ENCODE measurements at regions not wholly inside any gene's neighbourhood (a gene's known extent, or its start where the extent isn't known, plus 50 kb on each side); places are given as distances from the start of the nearest gene placed in this dataset.
"Not testable (repeated sequence)": the region's sequence is repeated elsewhere in the genome, so short reads cannot be mapped to it uniquely, and the experiment has no call there.

DNA sequence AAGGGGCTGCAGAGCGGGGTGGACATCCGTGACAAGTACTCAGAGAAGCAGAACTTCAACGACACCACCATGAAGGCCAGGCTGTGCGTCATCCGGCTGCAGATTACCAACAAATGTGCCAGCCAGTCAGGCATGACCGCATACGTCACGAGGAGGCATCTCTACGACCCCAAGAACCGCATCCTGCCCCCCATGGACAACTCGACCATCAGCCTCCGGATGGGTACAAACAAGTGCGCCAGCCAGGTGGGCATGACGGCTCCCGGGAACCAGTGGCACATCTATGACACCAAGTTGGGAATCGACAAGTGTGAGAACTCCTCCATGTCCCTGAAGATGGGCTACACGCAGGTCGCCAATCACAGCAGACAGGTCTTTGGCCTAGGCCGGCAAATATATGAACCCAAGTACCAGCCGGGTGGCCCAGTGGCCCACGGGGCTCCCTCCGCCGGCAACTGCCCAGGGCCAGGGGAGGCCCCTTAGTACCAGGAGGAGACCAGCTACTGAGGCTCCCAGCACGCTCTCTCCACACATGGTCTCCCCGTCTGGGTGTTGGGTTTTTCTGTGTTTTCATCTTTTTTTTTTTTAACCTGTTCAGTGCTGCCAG, 133.4 kb upstream of the TEKT4 start:
- DNase-seq = not testable (repeated sequence)

DNA sequence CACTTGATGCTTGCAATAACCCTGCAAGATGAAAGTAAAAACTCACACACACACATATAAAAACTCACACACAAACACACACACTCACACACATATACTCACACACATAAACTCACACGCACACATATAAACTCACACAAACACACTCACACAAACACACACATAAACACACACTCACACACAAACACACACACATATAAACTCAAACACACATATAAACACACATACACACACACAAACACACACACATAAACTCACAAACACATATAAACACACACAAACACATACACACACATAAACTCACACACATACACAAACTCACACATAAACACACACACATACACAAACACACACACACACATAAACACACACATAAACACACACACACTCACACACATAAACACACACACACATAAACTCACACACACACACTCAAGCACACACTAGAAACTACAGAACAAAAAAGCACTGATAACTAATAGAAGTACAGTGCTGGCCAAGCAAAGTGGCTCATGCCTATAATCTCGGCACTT, 117.7 kb upstream of the TEKT4 start:
- DNase-seq = no peak

DNA sequence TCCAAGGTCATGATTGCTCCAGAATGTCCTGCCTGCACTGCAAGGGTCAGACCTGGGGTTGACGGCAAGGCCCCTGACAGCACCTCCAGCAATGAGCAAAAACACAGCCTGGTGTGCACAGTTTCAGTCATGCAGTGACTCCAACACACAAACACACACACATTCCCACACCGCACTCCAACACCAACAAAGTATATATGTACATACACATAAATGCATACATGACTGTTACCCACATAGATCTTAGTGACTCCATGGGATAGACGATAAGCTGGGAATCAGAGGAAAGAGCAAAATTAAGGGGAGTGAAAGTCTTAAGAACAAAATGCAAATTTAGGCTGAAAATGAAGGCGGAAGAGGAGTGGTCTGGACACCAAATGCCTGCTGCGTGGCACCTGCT, 112.7 kb upstream of the TEKT4 start:
- no peak for DNase-seq

DNA sequence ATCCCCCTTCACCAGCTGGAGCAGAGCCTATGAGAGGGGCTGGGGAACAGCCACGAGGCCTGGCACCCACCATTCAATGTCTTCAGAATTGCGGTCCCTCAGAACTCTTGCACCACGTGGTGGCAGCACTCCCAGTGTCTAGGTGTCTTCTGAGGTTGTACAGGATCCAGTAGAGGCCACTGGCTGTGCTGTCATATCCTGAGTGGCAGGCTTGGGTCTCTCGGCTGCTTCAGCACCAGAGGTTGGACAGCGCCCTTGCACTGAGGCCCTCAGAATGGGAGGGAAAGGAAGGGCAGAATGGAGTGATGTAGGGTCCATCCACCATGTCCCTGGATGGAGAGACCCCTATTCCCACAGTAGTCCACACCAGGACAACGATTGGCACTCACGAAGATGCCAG, 112.0 kb upstream of the TEKT4 start:
- peak; percentile 5 to 15 for DNase-seq

DNA sequence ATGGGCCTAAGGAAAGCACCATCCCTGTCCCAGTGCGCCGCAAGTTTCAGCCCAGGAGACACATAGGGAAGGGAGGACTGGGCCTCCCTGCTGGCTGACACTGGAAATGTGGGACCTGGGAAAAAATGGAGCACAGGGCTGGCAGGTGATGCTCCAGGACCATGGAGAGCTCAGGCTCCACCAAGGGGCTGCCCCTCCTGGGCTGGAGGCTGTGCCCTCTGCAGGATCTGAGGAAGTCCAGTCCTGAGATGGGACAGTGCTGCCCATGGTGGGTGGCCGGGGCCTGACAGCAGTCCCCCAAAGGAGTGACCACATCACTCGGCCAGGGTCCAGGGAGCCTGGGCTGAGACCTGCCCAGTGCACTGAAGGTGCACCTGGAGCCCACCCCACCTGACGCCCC, 108.6 kb upstream of the TEKT4 start:
- no peak for DNase-seq

DNA sequence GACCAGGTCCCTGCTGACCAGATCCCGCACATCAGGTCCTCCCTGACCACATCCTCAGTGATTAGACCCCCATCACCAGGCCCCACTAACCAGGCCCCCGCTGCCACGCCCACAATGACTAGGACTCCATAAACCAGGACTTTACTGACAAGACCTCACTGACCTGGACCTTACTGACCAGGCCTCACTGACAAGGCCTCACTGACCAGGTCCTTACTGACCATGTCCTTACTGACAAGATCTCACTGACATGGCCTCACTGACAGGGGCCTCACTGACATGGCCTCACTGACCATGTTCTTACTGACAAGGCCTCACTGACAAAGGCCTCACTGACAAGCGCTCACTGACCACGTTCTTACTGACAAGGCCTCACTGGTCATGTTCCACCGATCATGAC, 107.9 kb upstream of the TEKT4 start:
- DNase-seq = no peak

DNA sequence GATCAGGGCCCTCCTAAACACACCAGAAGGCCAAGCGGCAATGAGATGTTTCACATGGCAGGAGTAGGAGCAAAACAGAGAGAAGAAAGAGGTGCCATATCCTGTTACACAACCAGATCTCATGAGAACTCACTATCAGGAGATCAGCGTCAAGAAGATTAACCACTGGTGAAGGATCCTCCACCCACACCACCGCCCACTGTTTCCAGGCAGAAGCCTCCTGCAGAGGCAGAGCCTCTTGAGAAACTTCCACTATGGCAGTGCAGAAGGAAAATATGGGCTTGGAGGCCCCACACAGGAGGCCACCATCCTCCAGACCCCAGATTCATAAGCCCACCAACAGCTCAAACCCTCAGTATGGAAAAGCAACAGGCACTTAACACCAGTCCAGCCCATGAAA, 106.9 kb upstream of the TEKT4 start:
- DNase-seq = peak; percentile 17 to 24

DNA sequence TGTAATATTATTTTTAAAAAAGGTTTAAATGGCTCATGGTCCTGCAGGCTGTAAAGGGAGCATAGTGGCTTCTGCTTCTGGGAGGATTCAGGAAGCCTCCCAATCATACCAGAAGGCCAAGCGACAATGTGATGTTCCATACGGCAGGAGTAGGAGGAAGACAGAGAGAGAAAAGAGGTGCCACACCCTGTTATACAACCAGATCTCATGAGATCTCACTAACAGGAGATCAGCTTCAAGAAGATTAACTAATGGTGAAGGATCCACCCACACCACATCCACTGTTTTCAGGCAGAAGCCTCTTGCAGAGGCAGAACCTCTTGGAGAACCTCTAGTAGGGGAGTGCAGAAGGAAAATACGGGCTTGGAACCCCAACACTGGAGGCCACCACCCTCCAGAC, 103.9 kb upstream of the TEKT4 start:
- no peak for DNase-seq

DNA sequence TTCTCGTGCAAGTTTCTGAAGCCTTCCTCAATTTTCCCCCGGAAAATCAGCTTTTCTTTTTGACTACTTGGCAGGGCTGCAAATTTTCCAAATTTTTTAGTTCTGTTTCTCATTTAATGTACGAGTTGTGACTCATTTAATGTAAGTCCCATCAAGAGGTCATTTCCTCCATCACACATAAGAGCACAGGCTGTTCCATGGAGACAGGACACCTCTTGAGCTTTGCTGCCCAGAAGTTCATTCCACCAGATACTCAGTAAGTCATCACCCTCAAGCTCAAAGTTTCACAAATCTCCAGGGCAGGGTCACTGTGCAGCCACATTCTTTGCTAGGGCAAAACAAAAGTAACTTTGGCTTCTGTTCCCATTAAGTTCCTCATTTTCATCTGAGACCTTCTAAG, 101.5 kb upstream of the TEKT4 start:
- DNase-seq = no peak

DNA sequence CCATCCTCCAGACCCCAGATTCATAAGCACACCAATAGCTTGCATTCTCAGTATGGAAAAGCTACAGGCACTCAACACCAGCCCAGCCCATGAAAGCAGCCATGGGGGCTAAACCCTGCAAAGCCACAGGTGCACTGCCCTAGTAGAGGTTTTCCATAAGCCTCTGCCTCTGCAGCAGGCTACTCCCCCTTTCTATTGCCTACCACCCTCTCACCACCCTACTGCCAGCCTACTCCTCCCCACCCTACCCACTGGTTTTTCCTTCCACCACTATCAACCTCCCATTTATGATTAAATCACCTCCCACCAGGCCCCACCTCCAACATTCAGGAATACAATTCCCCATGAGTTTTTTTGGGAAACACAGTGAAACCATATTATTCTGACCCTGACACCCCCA, 96.4 kb upstream of the TEKT4 start:
- DNase-seq = no peak

DNA sequence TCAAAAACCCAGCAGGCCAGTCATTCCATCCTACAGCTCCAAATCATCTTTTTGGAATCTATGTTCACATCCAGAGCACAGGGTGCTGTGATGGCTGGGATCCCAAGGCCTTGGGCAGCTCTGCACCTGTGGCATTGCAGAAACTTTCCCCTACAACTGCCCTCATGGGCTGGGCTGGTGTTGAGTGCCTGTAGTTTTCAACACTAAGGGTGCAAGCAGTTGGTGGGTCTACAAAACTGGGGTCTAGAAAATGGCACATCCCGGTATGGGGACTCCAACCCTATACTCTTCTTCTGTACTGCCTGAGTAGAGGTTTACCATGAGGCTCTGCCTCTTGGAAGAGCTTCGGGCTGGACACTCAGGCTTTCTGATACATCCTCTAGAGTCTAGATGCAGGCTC, 95.2 kb upstream of the TEKT4 start:
- DNase-seq = no peak

DNA sequence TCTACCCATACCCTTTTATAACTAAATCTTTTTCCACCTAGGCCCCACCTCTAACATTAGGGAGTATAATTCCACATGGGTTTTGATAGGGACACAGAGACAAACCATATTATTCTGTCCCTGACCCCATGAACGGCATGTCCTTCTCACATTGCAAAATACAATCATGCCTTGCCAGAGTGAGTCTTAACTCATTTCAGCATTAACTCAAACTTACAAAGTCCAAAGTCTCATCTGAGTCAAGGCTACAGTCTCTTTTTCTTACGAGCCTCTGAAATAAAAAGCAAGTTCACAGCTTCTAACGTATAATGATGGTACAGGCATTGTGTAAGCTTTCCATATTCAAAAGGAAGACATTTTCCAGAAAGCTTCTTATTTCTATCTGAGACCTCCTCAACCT, 86.1 kb upstream of the TEKT4 start:
- DNase-seq = not testable (repeated sequence)

DNA sequence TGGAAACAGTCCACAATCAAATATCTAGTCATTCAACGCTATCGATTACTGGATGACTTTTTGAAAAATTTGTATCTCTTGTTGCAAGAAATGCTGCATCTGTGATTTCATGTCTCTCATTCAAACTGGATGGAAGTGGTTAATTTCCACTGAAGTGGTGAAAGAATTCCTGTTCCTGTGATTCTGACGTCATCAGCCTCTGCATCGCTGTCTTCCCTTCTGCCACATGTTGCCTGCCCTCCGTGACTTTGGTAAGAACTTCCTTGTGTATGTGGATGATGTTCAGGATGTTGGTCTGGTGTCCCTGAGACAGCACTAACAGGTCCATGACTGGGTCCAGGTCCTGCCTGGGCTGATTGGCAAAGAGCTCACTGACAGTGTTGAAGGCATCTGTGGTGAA, 84.8 kb upstream of the TEKT4 start:
- DNase-seq = not testable (repeated sequence)

DNA sequence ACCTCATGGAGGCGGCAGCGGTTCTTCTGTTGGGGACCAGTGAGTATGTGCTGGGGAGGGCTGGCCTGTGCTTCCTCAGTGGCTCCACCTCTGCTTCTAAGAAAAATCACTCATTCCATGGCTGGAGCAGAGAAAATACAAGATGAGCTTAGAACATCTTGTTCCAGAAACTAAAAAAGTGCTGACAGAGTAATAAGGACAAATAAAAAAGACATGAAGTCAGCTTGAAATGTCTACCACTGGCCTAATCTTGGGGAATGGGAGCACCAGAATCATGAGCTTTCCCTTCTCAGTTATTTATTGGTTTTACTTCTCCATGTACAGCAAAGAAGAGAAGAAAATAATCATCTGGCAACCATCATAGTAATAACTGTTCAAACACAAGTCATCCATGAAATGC, 81.1 kb upstream of the TEKT4 start:
- not testable (repeated sequence) for DNase-seq

DNA sequence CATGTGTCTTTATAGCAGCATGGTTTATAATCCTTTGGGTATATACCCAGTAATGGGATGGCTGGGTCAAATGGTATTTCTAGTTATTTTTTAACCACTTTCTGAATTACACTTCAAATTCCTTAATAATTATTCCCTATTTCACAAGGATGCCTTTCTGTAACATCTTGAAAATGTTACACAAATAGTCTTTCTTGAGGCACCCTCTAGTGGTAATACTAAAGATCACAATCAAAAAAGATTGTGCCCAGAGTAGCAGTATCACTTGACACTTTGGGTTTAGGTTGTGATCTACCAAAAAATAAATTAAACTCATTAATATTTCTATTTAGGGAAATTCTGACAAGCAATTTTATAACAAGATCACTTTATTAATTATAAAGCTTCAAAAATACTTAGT, 74.0 kb upstream of the TEKT4 start:
- not testable (repeated sequence) for DNase-seq
